Thyroid gland (tissue), 4 donors: ENCODE measurements at regions not wholly inside any gene's neighbourhood (a gene's known extent, or its start where the extent isn't known, plus 50 kb on each side); places are given as distances from the start of the nearest gene placed in this dataset.

ENCODE experiments used
- CTCF ChIP-seq, 6 experiments: fragments of 200-600 bp in 3 of 6; fragments of 450-650 bp in 3 of 6; sonication (generic) in 3 of 6; IDR thresholded peaks; one replicate each; pipeline ENCODE4 v1.5.1; 2016 to 2019; ENCODE audit warnings: antibody characterized with exemption in 6 of 6, mild to moderate bottlenecking in 2 of 6, inconsistent platforms in 1 of 6, moderate library complexity in 1 of 6
- POLR2A ChIP-seq, 2 donors: fragments of 450-650 bp; IDR thresholded peaks; one replicate each; pipeline ENCODE4 v1.6.1; 2017; ENCODE audit warnings: antibody characterized with exemption in 2 of 2, mild to moderate bottlenecking in 2 of 2, moderate library complexity in 1 of 2

GRCh38 chr18:77470569-77471413, 221.1 kb downstream of the GALR1 start:
- TF ChIP-seq CTCF (IDR thresholded peaks at IDR 0.05) (no peak), POLR2A (IDR thresholded peaks at IDR 0.05) (no peak)
